ENCODE measurements at regions not wholly inside any gene's neighbourhood (a gene's known extent, or its start where the extent isn't known, plus 50 kb on each side); places are given as distances from the start of the nearest gene placed in this dataset.

GRCh38 chr6:142699391-142699790 lies 245.6 kb downstream of the HIVEP2 start:
- H3K4me1 Mint-ChIP-seq (ENCODE audit: unreplicated experiment): peaks cover 40% of the 10 kb centered on the region
- H3K27ac Mint-ChIP-seq (ENCODE audit: unreplicated experiment): no peak overlapping the region
- H3K27me3 Mint-ChIP-seq (ENCODE audit: unreplicated experiment): no peaks in the 10 kb centered on the region
- H3K9me3 Mint-ChIP-seq (ENCODE audit: unreplicated experiment): no peaks in the 10 kb centered on the region
- H3K4me3 Mint-ChIP-seq (ENCODE audit: unreplicated experiment): no peak overlapping the region
- H3K36me3 Mint-ChIP-seq (ENCODE audit: unreplicated experiment): no peaks in the 10 kb centered on the region
- TF ChIP-seq CTCF (IDR thresholded peaks at IDR 0.05): no peak
- no peak for DNase-seq (ENCODE audit: extremely low spot score, unreplicated experiment)

- Mint-ChIP-seq H3K27me3 (ENCODE audit: unreplicated experiment) (no peaks in the 10 kb centered on the region), H3K9me3 (ENCODE audit: unreplicated experiment) (no peaks in the 10 kb centered on the region), H3K36me3 (ENCODE audit: unreplicated experiment) (no peaks in the 10 kb centered on the region), H3K4me1 (ENCODE audit: unreplicated experiment) (peaks cover 34% of the 10 kb centered on the region), H3K4me3 (ENCODE audit: unreplicated experiment) (no peak overlapping the region), H3K27ac (ENCODE audit: unreplicated experiment) (no peak overlapping the region)
- no peak for DNase-seq (ENCODE audit: extremely low spot score, unreplicated experiment)
- TF ChIP-seq CTCF (IDR thresholded peaks at IDR 0.05): no peak
Observed at GRCh38 chr6:142700032-142700431, 244.9 kb downstream of the HIVEP2 start.

GRCh38 chr6:142700671-142701312 lies 244.2 kb downstream of the HIVEP2 start:
- no peak overlapping the region for H3K4me3 Mint-ChIP-seq (ENCODE audit: unreplicated experiment)
- no peak for DNase-seq (ENCODE audit: extremely low spot score, unreplicated experiment)
- no peak overlapping the region for H3K27ac Mint-ChIP-seq (ENCODE audit: unreplicated experiment)
- TF ChIP-seq CTCF (IDR thresholded peaks at IDR 0.05): no peak
- H3K9me3 Mint-ChIP-seq (ENCODE audit: unreplicated experiment): no peaks in the 10 kb centered on the region
- no peaks in the 10 kb centered on the region for H3K27me3 Mint-ChIP-seq (ENCODE audit: unreplicated experiment)
- H3K4me1 Mint-ChIP-seq (ENCODE audit: unreplicated experiment): peaks cover 27% of the 10 kb centered on the region
- H3K36me3 Mint-ChIP-seq (ENCODE audit: unreplicated experiment): no peaks in the 10 kb centered on the region
